ENCODE measurements at regions not wholly inside any gene's neighbourhood (a gene's known extent, or its start where the extent isn't known, plus 50 kb on each side); places are given as distances from the start of the nearest gene placed in this dataset.

- no peaks in the 10 kb centered on the region for H3K4me1 ChIP-seq (ENCODE audit: low read depth)
- no peaks in the 10 kb centered on the region for H3K27me3 ChIP-seq
- TF ChIP-seq, protein P1, sequence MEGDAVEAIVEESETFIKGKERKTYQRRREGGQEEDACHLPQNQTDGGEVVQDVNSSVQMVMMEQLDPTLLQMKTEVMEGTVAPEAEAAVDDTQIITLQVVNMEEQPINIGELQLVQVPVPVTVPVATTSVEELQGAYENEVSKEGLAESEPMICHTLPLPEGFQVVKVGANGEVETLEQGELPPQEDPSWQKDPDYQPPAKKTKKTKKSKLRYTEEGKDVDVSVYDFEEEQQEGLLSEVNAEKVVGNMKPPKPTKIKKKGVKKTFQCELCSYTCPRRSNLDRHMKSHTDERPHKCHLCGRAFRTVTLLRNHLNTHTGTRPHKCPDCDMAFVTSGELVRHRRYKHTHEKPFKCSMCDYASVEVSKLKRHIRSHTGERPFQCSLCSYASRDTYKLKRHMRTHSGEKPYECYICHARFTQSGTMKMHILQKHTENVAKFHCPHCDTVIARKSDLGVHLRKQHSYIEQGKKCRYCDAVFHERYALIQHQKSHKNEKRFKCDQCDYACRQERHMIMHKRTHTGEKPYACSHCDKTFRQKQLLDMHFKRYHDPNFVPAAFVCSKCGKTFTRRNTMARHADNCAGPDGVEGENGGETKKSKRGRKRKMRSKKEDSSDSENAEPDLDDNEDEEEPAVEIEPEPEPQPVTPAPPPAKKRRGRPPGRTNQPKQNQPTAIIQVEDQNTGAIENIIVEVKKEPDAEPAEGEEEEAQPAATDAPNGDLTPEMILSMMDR (IDR thresholded peaks at IDR 0.05; ENCODE audit: low read depth, low read length): no peak
- H3K4me3 ChIP-seq: no peak overlapping the region
- no peak for DNase-seq (ENCODE audit: low read depth in 1 of 2, low spot score in 1 of 2)
- H3K36me3 ChIP-seq: no peaks in the 10 kb centered on the region
- H3K9me3 ChIP-seq (ENCODE audit: low read depth): no peaks in the 10 kb centered on the region
- no peak overlapping the region for H3K27ac ChIP-seq
Observed at GRCh38 chr20:51953731-51954340, 151.5 kb upstream of the SALL4 start.

- Histone ChIP-seq H3K4me3 (no peak overlapping the region), H3K36me3 (no peaks in the 10 kb centered on the region), H3K4me1 (ENCODE audit: low read depth) (no peaks in the 10 kb centered on the region), H3K27ac (no peak overlapping the region), H3K27me3 (no peaks in the 10 kb centered on the region), H3K9me3 (ENCODE audit: low read depth) (no peaks in the 10 kb centered on the region)
- DNase-seq (ENCODE audit: low read depth in 1 of 2, low spot score in 1 of 2): no peak
- TF ChIP-seq, protein P1 (IDR thresholded peaks at IDR 0.05; ENCODE audit: low read depth, low read length): no peak
Observed at GRCh38 chr20:51950926-51951325, 148.6 kb upstream of the SALL4 start.

GRCh38 chr20:51946586-51946985 is 144.3 kb upstream of the SALL4 start:
- TF ChIP-seq, protein P1 (IDR thresholded peaks at IDR 0.05; ENCODE audit: low read depth, low read length): no peak

GRCh38 chr20:51945881-51946280 is 143.6 kb upstream of the SALL4 start:
- no peaks in the 10 kb centered on the region for H3K27me3 ChIP-seq
- H3K9me3 ChIP-seq (ENCODE audit: low read depth): no peaks in the 10 kb centered on the region
- no peak for DNase-seq (ENCODE audit: low read depth in 1 of 2, low spot score in 1 of 2)
- no peaks in the 10 kb centered on the region for H3K4me1 ChIP-seq (ENCODE audit: low read depth)
- no peaks in the 10 kb centered on the region for H3K36me3 ChIP-seq
- H3K4me3 ChIP-seq: no peak overlapping the region
- TF ChIP-seq, protein P1 (IDR thresholded peaks at IDR 0.05; ENCODE audit: low read depth, low read length): no peak
- no peak overlapping the region for H3K27ac ChIP-seq

More at GRCh38 chr20:51946586-51946985, 144.3 kb upstream of the SALL4 start:
- Histone ChIP-seq H3K27me3 (no peaks in the 10 kb centered on the region), H3K4me3 (no peak overlapping the region), H3K36me3 (no peaks in the 10 kb centered on the region), H3K9me3 (ENCODE audit: low read depth) (no peaks in the 10 kb centered on the region), H3K27ac (no peak overlapping the region), H3K4me1 (ENCODE audit: low read depth) (no peaks in the 10 kb centered on the region)
- DNase-seq (ENCODE audit: low read depth in 1 of 2, low spot score in 1 of 2): peak in 1 of 2 donors; percentile 73

GRCh38 chr20:51945177-51945576 is 142.9 kb upstream of the SALL4 start:
- Histone ChIP-seq H3K36me3 (no peaks in the 10 kb centered on the region), H3K27ac (no peak overlapping the region), H3K27me3 (no peaks in the 10 kb centered on the region), H3K4me1 (ENCODE audit: low read depth) (no peaks in the 10 kb centered on the region), H3K9me3 (ENCODE audit: low read depth) (no peaks in the 10 kb centered on the region), H3K4me3 (no peak overlapping the region)
- no peak for DNase-seq (ENCODE audit: low read depth in 1 of 2, low spot score in 1 of 2)
- TF ChIP-seq, protein P1 (IDR thresholded peaks at IDR 0.05; ENCODE audit: low read depth, low read length): no peak

Data from cardiac muscle cell (in vitro differentiated cells and primary cell).